ENCODE measurements at regions not wholly inside any gene's neighbourhood (a gene's known extent, or its start where the extent isn't known, plus 50 kb on each side); places are given as distances from the start of the nearest gene placed in this dataset.
A peak's percentile ranks its signal among the peaks of the same experiment; 100 is the strongest.

DNA sequence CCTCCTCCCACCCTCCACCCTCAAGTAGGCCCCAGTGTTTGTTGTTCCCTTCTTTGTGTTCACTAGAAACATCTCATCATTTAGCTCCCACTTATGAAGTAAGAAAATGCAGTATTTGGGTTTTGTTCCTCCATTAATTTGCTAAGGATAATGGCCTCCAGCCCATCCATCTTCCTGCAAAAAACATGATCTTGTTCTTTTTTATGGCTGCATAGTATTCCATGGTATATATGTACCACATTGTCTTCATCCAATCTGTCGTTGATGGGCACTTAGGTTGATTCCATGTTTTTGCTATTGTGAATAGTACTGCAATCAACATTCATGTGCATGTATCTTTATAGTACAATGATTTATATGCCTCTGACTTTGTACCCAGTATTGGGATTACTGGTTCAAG, 416.8 kb upstream of the SASH1 start:
- Histone ChIP-seq H3K79me2 (ENCODE audit: control insufficient read depth, insufficient read depth, low read length) (no peaks in the 10 kb centered on the region), H2AK5ac (ENCODE audit: low read length) (no peak overlapping the region), H3K23ac (ENCODE audit: low read length) (no peak overlapping the region), H3K4ac (ENCODE audit: low read depth, low read length) (no peak overlapping the region), H3K27me3 (ENCODE audit: insufficient read depth, low read length, poor library complexity) (no peaks in the 10 kb centered on the region), H3K27ac (ENCODE audit: low read depth, low read length) (no peak overlapping the region), H4K5ac (ENCODE audit: low read length) (no peak overlapping the region), H2BK120ac (ENCODE audit: low read depth, low read length) (no peak overlapping the region), H3K4me3 (ENCODE audit: low read length) (no peak overlapping the region), H2BK15ac (replicated peaks; ENCODE audit: low read depth) (no peak overlapping the region), H4K8ac (ENCODE audit: low read depth, low read length) (no peak overlapping the region), H3K4me1 (ENCODE audit: control insufficient read depth, low read depth, low read length) (peaks cover 2% of the 10 kb centered on the region), H3K56ac (ENCODE audit: low read length) (no peak overlapping the region), H3K36me3 (ENCODE audit: control insufficient read depth, insufficient read depth, low read length) (no peaks in the 10 kb centered on the region), H3K9ac (ENCODE audit: low read length) (no peak overlapping the region), H2BK5ac (ENCODE audit: low read length) (no peak overlapping the region), H3K18ac (ENCODE audit: low read length) (no peak overlapping the region), H3K4me2 (ENCODE audit: low read length) (no peak overlapping the region), H3K79me1 (ENCODE audit: low read length) (no peaks in the 10 kb centered on the region)
- no CpG with 5 or more reads among the region's 1 CpG for WGBS (ENCODE audit: extremely low coverage, insufficient coverage, low lambda C conversion rate)
- DNase-seq: no peak

- Histone ChIP-seq H3K4me1 (ENCODE audit: control insufficient read depth, low read depth, low read length) (peaks cover 9% of the 10 kb centered on the region), H3K4me3 (ENCODE audit: low read length) (no peak overlapping the region), H3K23ac (ENCODE audit: low read length) (no peak overlapping the region), H3K36me3 (ENCODE audit: control insufficient read depth, insufficient read depth, low read length) (no peaks in the 10 kb centered on the region), H3K9ac (ENCODE audit: low read length) (no peak overlapping the region), H3K79me1 (ENCODE audit: low read length) (no peaks in the 10 kb centered on the region), H3K79me2 (ENCODE audit: control insufficient read depth, insufficient read depth, low read length) (no peaks in the 10 kb centered on the region), H2BK5ac (ENCODE audit: low read length) (no peak overlapping the region), H3K4me2 (ENCODE audit: low read length) (no peak overlapping the region), H3K27me3 (ENCODE audit: insufficient read depth, low read length, poor library complexity) (no peaks in the 10 kb centered on the region), H2BK15ac (replicated peaks; ENCODE audit: low read depth) (no peak overlapping the region), H3K18ac (ENCODE audit: low read length) (no peak overlapping the region), H3K4ac (ENCODE audit: low read depth, low read length) (no peak overlapping the region), H4K8ac (ENCODE audit: low read depth, low read length) (no peak overlapping the region), H3K27ac (ENCODE audit: low read depth, low read length) (no peak overlapping the region), H2BK120ac (ENCODE audit: low read depth, low read length) (no peak overlapping the region), H2AK5ac (ENCODE audit: low read length) (no peak overlapping the region), H4K5ac (ENCODE audit: low read length) (no peak overlapping the region), H3K56ac (ENCODE audit: low read length) (no peak overlapping the region)
- no CpG with 5 or more reads among the region's 4 CpGs for WGBS (ENCODE audit: extremely low coverage, insufficient coverage, low lambda C conversion rate)
- DNase-seq: peak; percentile 27
Observed at GRCh38 chr6:147930745-147931144, 411.9 kb upstream of the SASH1 start.

DNA sequence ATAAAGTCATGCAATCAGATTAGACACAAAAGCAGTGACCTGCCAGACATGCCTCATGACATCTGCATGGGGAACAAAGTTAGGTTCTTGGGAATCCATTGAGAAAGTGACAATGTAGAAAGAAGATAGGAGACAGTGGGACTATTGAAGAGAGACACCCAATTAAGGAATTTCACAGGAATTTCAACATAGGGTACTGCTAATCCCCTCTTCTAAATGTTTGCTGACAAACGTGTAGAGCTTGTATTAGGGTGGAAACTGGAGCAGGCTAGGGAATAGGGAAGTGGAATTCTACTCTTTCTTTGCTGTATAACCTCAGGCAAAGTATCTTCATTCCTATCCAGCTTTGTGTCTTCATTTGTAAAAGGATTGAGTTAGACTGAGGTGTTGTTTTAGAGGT, 409.4 kb upstream of the SASH1 start:
- Histone ChIP-seq H3K23ac (ENCODE audit: low read length) (no peak overlapping the region), H3K79me2 (ENCODE audit: control insufficient read depth, insufficient read depth, low read length) (no peaks in the 10 kb centered on the region), H2BK120ac (ENCODE audit: low read depth, low read length) (no peak overlapping the region), H3K18ac (ENCODE audit: low read length) (no peak overlapping the region), H3K4me3 (ENCODE audit: low read length) (no peak overlapping the region), H2BK5ac (ENCODE audit: low read length) (no peak overlapping the region), H2BK15ac (replicated peaks; ENCODE audit: low read depth) (no peak overlapping the region), H3K9ac (ENCODE audit: low read length) (no peak overlapping the region), H4K5ac (ENCODE audit: low read length) (no peak overlapping the region), H3K27me3 (ENCODE audit: insufficient read depth, low read length, poor library complexity) (no peaks in the 10 kb centered on the region), H3K36me3 (ENCODE audit: control insufficient read depth, insufficient read depth, low read length) (no peaks in the 10 kb centered on the region), H4K8ac (ENCODE audit: low read depth, low read length) (no peak overlapping the region), H3K4ac (ENCODE audit: low read depth, low read length) (no peak overlapping the region), H3K4me2 (ENCODE audit: low read length) (no peak overlapping the region), H3K4me1 (ENCODE audit: control insufficient read depth, low read depth, low read length) (peaks cover 9% of the 10 kb centered on the region), H3K56ac (ENCODE audit: low read length) (no peak overlapping the region), H2AK5ac (ENCODE audit: low read length) (no peak overlapping the region), H3K27ac (ENCODE audit: low read depth, low read length) (no peak overlapping the region), H3K79me1 (ENCODE audit: low read length) (no peaks in the 10 kb centered on the region)
- WGBS (ENCODE audit: extremely low coverage, insufficient coverage, low lambda C conversion rate): no CpG with 5 or more reads among the region's 1 CpG
- peak; percentile 96 for DNase-seq

GRCh38 chr6:147935656-147936055, 407.0 kb upstream of the SASH1 start:
- H3K23ac ChIP-seq (ENCODE audit: low read length): no peak overlapping the region
- peaks cover 9% of the 10 kb centered on the region for H3K4me1 ChIP-seq (ENCODE audit: control insufficient read depth, low read depth, low read length)
- H2BK5ac ChIP-seq (ENCODE audit: low read length): no peak overlapping the region
- DNase-seq: no peak
- H3K79me2 ChIP-seq (ENCODE audit: control insufficient read depth, insufficient read depth, low read length): no peaks in the 10 kb centered on the region
- no peak overlapping the region for H4K5ac ChIP-seq (ENCODE audit: low read length)
- H3K4ac ChIP-seq (ENCODE audit: low read depth, low read length): no peak overlapping the region
- H2BK15ac ChIP-seq (replicated peaks; ENCODE audit: low read depth): no peak overlapping the region
- H3K36me3 ChIP-seq (ENCODE audit: control insufficient read depth, insufficient read depth, low read length): no peaks in the 10 kb centered on the region
- H3K27me3 ChIP-seq (ENCODE audit: insufficient read depth, low read length, poor library complexity): no peaks in the 10 kb centered on the region
- no peaks in the 10 kb centered on the region for H3K79me1 ChIP-seq (ENCODE audit: low read length)
- no peak overlapping the region for H2BK120ac ChIP-seq (ENCODE audit: low read depth, low read length)
- no peak overlapping the region for H3K18ac ChIP-seq (ENCODE audit: low read length)
- no peak overlapping the region for H4K8ac ChIP-seq (ENCODE audit: low read depth, low read length)
- H3K9ac ChIP-seq (ENCODE audit: low read length): no peak overlapping the region
- H2AK5ac ChIP-seq (ENCODE audit: low read length): no peak overlapping the region
- no peak overlapping the region for H3K56ac ChIP-seq (ENCODE audit: low read length)
- H3K27ac ChIP-seq (ENCODE audit: low read depth, low read length): no peak overlapping the region
- H3K4me3 ChIP-seq (ENCODE audit: low read length): no peak overlapping the region
- no peak overlapping the region for H3K4me2 ChIP-seq (ENCODE audit: low read length)

GRCh38 chr6:147936703-147937470, 405.8 kb upstream of the SASH1 start:
- Histone ChIP-seq H3K18ac (ENCODE audit: low read length) (no peak overlapping the region), H3K4me3 (ENCODE audit: low read length) (no peak overlapping the region), H4K5ac (ENCODE audit: low read length) (no peak overlapping the region), H3K9ac (ENCODE audit: low read length) (no peak overlapping the region), H3K79me1 (ENCODE audit: low read length) (no peaks in the 10 kb centered on the region), H4K8ac (ENCODE audit: low read depth, low read length) (no peak overlapping the region), H3K4ac (ENCODE audit: low read depth, low read length) (no peak overlapping the region), H3K27me3 (ENCODE audit: insufficient read depth, low read length, poor library complexity) (no peaks in the 10 kb centered on the region), H3K4me2 (ENCODE audit: low read length) (no peak overlapping the region), H2AK5ac (ENCODE audit: low read length) (no peak overlapping the region), H3K27ac (ENCODE audit: low read depth, low read length) (no peak overlapping the region), H3K79me2 (ENCODE audit: control insufficient read depth, insufficient read depth, low read length) (no peaks in the 10 kb centered on the region), H2BK120ac (ENCODE audit: low read depth, low read length) (no peak overlapping the region), H2BK5ac (ENCODE audit: low read length) (no peak overlapping the region), H3K56ac (ENCODE audit: low read length) (no peak overlapping the region), H2BK15ac (replicated peaks; ENCODE audit: low read depth) (no peak overlapping the region), H3K36me3 (ENCODE audit: control insufficient read depth, insufficient read depth, low read length) (no peaks in the 10 kb centered on the region), H3K23ac (ENCODE audit: low read length) (no peak overlapping the region), H3K4me1 (ENCODE audit: control insufficient read depth, low read depth, low read length) (peaks cover 10% of the 10 kb centered on the region)
- WGBS (ENCODE audit: extremely low coverage, insufficient coverage, low lambda C conversion rate): no CpG with 5 or more reads among the region's 2 CpGs
- no peak for DNase-seq

GRCh38 chr6:147941143-147941542, 401.5 kb upstream of the SASH1 start:
- Histone ChIP-seq H2AK5ac (ENCODE audit: low read length) (no peak overlapping the region), H3K4me1 (ENCODE audit: control insufficient read depth, low read depth, low read length) (peaks cover 2% of the 10 kb centered on the region), H2BK120ac (ENCODE audit: low read depth, low read length) (no peak overlapping the region), H4K5ac (ENCODE audit: low read length) (no peak overlapping the region), H2BK15ac (replicated peaks; ENCODE audit: low read depth) (no peak overlapping the region), H3K23ac (ENCODE audit: low read length) (no peak overlapping the region), H3K18ac (ENCODE audit: low read length) (no peak overlapping the region), H3K36me3 (ENCODE audit: control insufficient read depth, insufficient read depth, low read length) (no peaks in the 10 kb centered on the region), H2BK5ac (ENCODE audit: low read length) (no peak overlapping the region), H3K27ac (ENCODE audit: low read depth, low read length) (no peak overlapping the region), H4K8ac (ENCODE audit: low read depth, low read length) (no peak overlapping the region), H3K79me1 (ENCODE audit: low read length) (no peaks in the 10 kb centered on the region), H3K4me3 (ENCODE audit: low read length) (no peak overlapping the region), H3K79me2 (ENCODE audit: control insufficient read depth, insufficient read depth, low read length) (no peaks in the 10 kb centered on the region), H3K4me2 (ENCODE audit: low read length) (no peak overlapping the region), H3K4ac (ENCODE audit: low read depth, low read length) (no peak overlapping the region), H3K27me3 (ENCODE audit: insufficient read depth, low read length, poor library complexity) (no peaks in the 10 kb centered on the region), H3K9ac (ENCODE audit: low read length) (no peak overlapping the region), H3K56ac (ENCODE audit: low read length) (no peak overlapping the region)
- DNase-seq: peak; percentile 61
- WGBS (ENCODE audit: extremely low coverage, insufficient coverage, low lambda C conversion rate): no CpG with 5 or more reads among the region's 4 CpGs
